Type B pancreatic cell (in vitro differentiated cells): ENCODE measurements at regions not wholly inside any gene's neighbourhood (a gene's known extent, or its start where the extent isn't known, plus 50 kb on each side); places are given as distances from the start of the nearest gene placed in this dataset.

Experiments
- DNase-seq: peaks from one replicate; pipeline ENCODE4 v3.0.0; 2021; ENCODE audit warnings: mixed read lengths; ENCODE audit not compliant: unreplicated experiment; ENCODE audit errors: extremely low spot score
- H3K27ac Mint-ChIP-seq: 2 replicates; pipeline ENCODE4 v1.8.0; 2021; ENCODE audit warnings: mild to moderate bottlenecking, mixed read lengths
- H3K27me3 Mint-ChIP-seq: 2 replicates; pipeline ENCODE4 v1.8.0; 2021; ENCODE audit warnings: mixed read lengths
- H3K36me3 Mint-ChIP-seq: 2 replicates; pipeline ENCODE4 v1.8.0; 2021; ENCODE audit warnings: mixed read lengths
- H3K4me1 Mint-ChIP-seq: one replicate; pipeline ENCODE4 v1.8.0; 2021; ENCODE audit warnings: mixed read lengths; ENCODE audit not compliant: unreplicated experiment
- H3K4me3 Mint-ChIP-seq: 2 replicates; pipeline ENCODE4 v1.8.0; 2021; ENCODE audit warnings: mild to moderate bottlenecking, mixed read lengths
- H3K9me3 Mint-ChIP-seq: 2 replicates; pipeline ENCODE4 v1.8.0; 2021; ENCODE audit warnings: mixed read lengths
- CTCF ChIP-seq: fragments of 200-600 bp; sonication (generic); conservative IDR thresholded peaks from 2 replicates; pipeline ENCODE4 v1.5.0; 2021; ENCODE audit warnings: antibody characterized with exemption, mild to moderate bottlenecking

- Mint-ChIP-seq H3K27ac (no peak overlapping the region), H3K36me3 (no peaks in the 10 kb centered on the region), H3K4me3 (peak overlapping the region; percentile 10), H3K4me1 (peaks cover 25% of the 10 kb centered on the region), H3K27me3 (no peaks in the 10 kb centered on the region), H3K9me3 (peaks cover 5% of the 10 kb centered on the region)
- DNase-seq = no peak
- no peak for TF ChIP-seq CTCF
These were observed 114.3 kb upstream of the ARHGEF3 start for GRCh38 chr3:56915966-56916586.

- no peak for DNase-seq
- Mint-ChIP-seq H3K36me3 (no peaks in the 10 kb centered on the region), H3K9me3 (peaks cover 5% of the 10 kb centered on the region), H3K27ac (no peak overlapping the region), H3K4me3 (peak overlapping the region; percentile 9), H3K4me1 (peaks cover 25% of the 10 kb centered on the region), H3K27me3 (no peaks in the 10 kb centered on the region)
- no peak for TF ChIP-seq CTCF
These were observed 112.9 kb upstream of the ARHGEF3 start for GRCh38 chr3:56914646-56915045.

- TF ChIP-seq CTCF = no peak
- DNase-seq = no peak
- Mint-ChIP-seq H3K9me3 (peaks cover 5% of the 10 kb centered on the region), H3K27me3 (no peaks in the 10 kb centered on the region), H3K36me3 (no peaks in the 10 kb centered on the region), H3K27ac (no peak overlapping the region), H3K4me1 (peaks cover 17% of the 10 kb centered on the region), H3K4me3 (no peak overlapping the region)
These were observed 109.6 kb upstream of the ARHGEF3 start for GRCh38 chr3:56911363-56911762.

GRCh38 chr3:56909349-56909748, 107.6 kb upstream of the ARHGEF3 start:
- no peaks in the 10 kb centered on the region for H3K27me3 Mint-ChIP-seq
- no peak for DNase-seq
- no peak overlapping the region for H3K4me3 Mint-ChIP-seq
- TF ChIP-seq CTCF = no peak
- peaks cover 5% of the 10 kb centered on the region for H3K9me3 Mint-ChIP-seq
- H3K27ac Mint-ChIP-seq = no peak overlapping the region
- no peaks in the 10 kb centered on the region for H3K36me3 Mint-ChIP-seq
- H3K4me1 Mint-ChIP-seq = peaks cover 13% of the 10 kb centered on the region

GRCh38 chr3:56908004-56908403, 106.3 kb upstream of the ARHGEF3 start:
- H3K27me3 Mint-ChIP-seq = no peaks in the 10 kb centered on the region
- no peaks in the 10 kb centered on the region for H3K9me3 Mint-ChIP-seq
- H3K4me1 Mint-ChIP-seq = peaks cover 14% of the 10 kb centered on the region
- no peaks in the 10 kb centered on the region for H3K36me3 Mint-ChIP-seq
- H3K27ac Mint-ChIP-seq = no peak overlapping the region
- H3K4me3 Mint-ChIP-seq = no peak overlapping the region
- no peak for TF ChIP-seq CTCF
- DNase-seq = no peak
